ENCODE measurements at regions not wholly inside any gene's neighbourhood (a gene's known extent, or its start where the extent isn't known, plus 50 kb on each side); places are given as distances from the start of the nearest gene placed in this dataset.
A peak's percentile ranks its signal among the peaks of the same experiment; 100 is the strongest.
"Not testable (repeated sequence)": the region's sequence is repeated elsewhere in the genome, so short reads cannot be mapped to it uniquely, and the experiment has no call there.

DNA sequence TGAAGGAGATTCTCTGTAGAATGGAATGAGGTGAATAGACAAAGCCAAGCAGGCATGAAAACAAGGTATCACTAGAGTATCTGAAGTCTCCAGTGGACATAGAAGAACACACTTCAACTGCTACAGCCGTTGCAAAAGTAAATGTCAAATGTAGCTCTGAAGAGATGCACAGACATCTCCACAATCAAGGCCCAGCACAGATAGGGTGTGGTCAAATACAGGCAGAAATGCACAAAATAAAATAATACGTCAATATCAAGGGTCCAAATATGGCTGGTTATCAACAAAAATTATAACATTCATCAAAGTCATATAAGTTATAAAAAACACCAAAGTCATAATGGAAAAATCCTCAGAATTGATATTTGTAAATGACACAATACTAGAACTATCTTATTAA, 1107.3 kb downstream of the TMEM121 start:
- H3K9me3 Mint-ChIP-seq: no peaks in the 10 kb centered on the region
- no peaks in the 10 kb centered on the region for H3K4me1 Mint-ChIP-seq
- no peaks in the 10 kb centered on the region for H3K36me3 Mint-ChIP-seq
- peaks cover 3% of the 10 kb centered on the region for H3K27me3 Mint-ChIP-seq
- H3K4me3 Mint-ChIP-seq: no peak overlapping the region
- H3K27ac Mint-ChIP-seq: peak overlapping the region; percentile 23

DNA sequence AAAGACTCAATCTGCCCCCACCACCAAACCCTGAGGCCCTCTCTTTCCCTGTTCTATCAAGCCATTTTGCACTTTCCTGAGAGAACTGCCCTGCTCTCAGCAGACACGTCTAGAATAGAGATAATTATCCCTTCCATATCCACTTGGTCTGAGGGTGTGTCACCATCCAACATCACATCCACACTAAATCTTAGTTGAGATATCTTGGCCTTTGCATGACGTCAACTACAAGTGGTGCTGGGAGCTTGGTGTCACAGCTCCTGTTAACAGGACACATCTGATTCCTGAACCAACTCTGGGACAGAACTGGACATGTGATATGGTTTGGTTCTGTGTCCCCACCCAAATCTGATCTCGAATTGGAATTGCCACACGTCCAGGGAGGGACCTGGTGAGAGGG, 1109.2 kb downstream of the TMEM121 start:
- H3K27ac Mint-ChIP-seq: no peak overlapping the region
- no peaks in the 10 kb centered on the region for H3K4me1 Mint-ChIP-seq
- H3K9me3 Mint-ChIP-seq: no peaks in the 10 kb centered on the region
- no peak overlapping the region for H3K4me3 Mint-ChIP-seq
- H3K27me3 Mint-ChIP-seq: peaks cover 2% of the 10 kb centered on the region
- H3K36me3 Mint-ChIP-seq: no peaks in the 10 kb centered on the region

DNA sequence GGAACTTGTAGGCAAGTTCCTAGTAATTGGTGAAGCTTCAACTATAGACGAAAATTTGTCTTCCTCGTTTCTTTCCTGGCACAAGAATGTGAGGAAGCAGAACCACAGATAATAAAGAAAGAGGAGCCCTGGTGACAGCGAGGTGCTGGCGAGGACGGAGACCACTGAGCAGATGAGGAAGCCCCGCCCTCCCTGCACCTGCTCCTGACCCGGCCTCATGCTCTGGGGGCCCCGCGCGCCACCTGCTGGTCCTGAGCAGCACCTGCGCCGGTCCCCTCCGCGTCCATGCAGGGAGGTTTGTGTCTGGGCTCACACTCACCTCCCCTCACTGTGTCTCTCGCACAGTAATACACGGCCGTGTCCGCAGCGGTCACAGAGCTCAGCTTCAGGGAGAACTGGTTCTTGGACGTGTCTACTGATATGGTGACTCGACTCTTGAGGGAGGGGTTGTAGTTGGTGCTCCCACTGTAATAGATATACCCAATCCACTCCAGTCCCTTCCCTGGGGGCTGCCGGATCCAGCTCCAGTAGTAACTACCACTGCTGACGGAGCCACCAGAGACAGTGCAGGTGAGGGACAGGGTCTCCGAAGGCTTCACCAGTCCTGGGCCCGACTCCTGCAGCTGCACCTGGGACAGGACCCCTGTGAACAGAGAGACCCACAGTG, 1112.5 kb downstream of the TMEM121 start:
- not testable (repeated sequence) for H3K9me3 Mint-ChIP-seq, H3K4me1 Mint-ChIP-seq, H3K27me3 Mint-ChIP-seq, H3K36me3 Mint-ChIP-seq
- Mint-ChIP-seq H3K27ac (peak overlapping the region; percentile 55), H3K4me3 (peak overlapping the region; percentile 33)

DNA sequence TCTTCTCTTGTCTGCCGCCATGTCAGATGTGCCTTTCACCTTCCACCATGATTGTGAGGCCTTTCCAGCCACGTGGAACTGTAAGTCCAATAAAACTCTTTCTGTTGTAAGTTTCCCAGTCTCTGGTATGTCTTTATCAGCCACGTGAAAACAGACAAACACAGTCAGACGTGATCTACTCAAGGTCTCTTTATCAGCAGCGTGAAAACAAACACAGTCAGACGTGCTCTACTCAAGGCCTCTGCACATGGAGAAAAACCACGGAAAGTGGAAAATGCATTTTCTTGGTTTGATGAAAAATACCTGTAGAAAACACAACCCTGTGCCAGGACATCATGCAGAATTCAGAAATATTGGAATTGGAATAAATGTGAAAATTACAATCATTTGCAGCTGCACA, 1115.7 kb downstream of the TMEM121 start:
- Mint-ChIP-seq H3K4me1 (no peaks in the 10 kb centered on the region), H3K4me3 (no peak overlapping the region), H3K27me3 (no peaks in the 10 kb centered on the region), H3K27ac (no peak overlapping the region), H3K36me3 (no peaks in the 10 kb centered on the region), H3K9me3 (no peaks in the 10 kb centered on the region)

DNA sequence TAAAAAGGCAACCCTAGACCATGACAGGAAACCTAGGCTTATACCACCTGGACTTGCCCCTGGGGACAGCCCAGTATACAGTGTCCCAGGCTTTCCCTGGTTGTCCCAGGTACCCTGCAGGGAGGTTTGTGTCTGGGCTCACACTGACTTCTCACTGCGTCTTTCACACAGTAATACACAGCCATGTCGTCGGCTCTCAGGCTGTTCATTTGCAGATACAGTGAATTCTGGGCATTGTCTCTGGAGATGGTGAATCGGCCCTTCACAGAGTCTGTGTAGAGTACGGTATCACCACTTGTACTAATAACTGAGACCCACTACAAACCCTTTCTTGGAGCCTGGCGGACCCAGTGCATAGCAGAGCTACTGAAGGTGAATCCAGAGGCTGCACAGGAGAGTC, 1116.6 kb downstream of the TMEM121 start:
- not testable (repeated sequence) for H3K36me3 Mint-ChIP-seq, H3K27me3 Mint-ChIP-seq, H3K4me3 Mint-ChIP-seq, H3K27ac Mint-ChIP-seq, H3K4me1 Mint-ChIP-seq, H3K9me3 Mint-ChIP-seq

DNA sequence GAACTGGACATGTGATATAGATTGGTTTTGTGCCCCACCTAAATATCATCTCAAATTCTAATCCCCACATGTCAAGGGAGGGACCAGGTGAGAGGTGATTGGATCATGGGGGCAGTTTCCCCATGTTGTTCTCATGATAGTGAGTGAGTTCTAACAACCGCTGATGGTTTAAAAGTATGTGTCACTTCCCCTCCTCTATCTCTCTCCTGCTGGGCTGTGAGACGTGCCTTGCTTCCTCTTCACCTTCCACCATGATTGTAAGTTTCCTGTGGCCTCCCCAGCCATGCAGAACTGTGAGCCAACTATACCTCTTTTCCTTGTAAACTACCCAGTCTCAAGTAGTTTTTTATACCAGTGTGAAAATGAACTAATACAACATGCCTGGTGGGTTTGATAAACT, 1122.5 kb downstream of the TMEM121 start:
- not testable (repeated sequence) for H3K27ac Mint-ChIP-seq, H3K9me3 Mint-ChIP-seq, H3K4me1 Mint-ChIP-seq, H3K4me3 Mint-ChIP-seq, H3K27me3 Mint-ChIP-seq, H3K36me3 Mint-ChIP-seq

DNA sequence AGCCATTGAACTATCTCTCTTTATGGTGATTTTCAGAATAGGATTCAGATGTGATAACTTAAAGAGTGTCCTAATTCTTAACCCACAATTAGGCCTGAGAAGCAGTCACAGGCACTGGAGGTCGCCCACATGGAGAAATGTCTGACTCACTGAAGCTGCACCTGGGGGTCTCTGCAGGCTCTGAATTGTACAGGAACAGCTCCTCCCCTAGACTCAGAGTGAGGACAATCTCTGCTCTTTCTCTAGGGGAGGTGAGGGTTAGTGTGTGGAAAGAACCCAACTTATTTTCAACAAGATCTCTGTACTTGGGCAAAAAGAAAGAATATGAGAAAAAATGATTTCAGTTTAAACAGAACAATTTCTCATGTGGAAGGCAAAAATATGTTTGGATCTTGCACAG, 1124.6 kb downstream of the TMEM121 start:
- H3K36me3 Mint-ChIP-seq: no peaks in the 10 kb centered on the region
- peaks cover 4% of the 10 kb centered on the region for H3K27me3 Mint-ChIP-seq
- H3K9me3 Mint-ChIP-seq: peaks cover 5% of the 10 kb centered on the region
- peaks cover 6% of the 10 kb centered on the region for H3K4me1 Mint-ChIP-seq
- H3K4me3 Mint-ChIP-seq: no peak overlapping the region
- H3K27ac Mint-ChIP-seq: no peak overlapping the region

DNA sequence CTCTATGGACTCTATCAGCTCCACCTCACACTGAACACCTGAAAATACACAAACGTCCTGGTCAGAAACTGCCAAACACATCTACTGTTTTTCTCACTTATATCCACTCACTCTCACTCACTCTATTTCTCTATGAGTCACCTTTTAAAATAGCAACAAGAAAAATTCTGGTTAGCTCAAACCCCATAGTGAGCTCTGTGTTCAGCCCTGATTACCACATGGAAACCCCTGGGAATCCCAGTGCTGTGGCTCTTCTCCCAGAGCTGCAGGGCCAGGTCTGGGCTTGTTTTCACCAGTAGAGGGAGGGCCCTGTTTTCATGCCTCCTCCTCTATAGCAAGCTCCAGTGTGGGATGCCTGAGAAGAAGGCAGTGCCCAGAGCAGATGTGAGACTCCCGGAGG, 1126.1 kb downstream of the TMEM121 start:
- H3K4me3 Mint-ChIP-seq: no peak overlapping the region
- H3K36me3 Mint-ChIP-seq: no peaks in the 10 kb centered on the region
- no peak overlapping the region for H3K27ac Mint-ChIP-seq
- peaks cover 5% of the 10 kb centered on the region for H3K9me3 Mint-ChIP-seq
- H3K4me1 Mint-ChIP-seq: peaks cover 15% of the 10 kb centered on the region
- H3K27me3 Mint-ChIP-seq: peaks cover 4% of the 10 kb centered on the region

DNA sequence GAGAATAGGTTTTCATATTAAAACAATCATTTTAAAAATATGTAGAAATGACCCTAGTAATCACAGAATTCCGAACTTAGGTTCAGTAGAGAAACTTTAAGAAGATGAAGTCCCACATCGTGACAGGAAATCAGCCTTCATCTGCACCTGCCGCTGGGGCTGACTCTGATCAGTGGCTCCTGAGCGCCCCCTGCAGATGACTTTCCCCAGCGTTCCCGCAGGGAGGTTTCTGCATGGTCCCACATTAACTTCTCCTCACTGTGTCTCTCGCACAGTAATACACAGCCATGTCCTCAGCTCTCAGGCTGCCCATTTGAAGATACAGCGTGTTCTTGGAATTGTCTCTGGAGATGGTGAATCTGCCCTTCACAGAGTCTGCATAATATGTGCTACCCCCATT, 1131.1 kb downstream of the TMEM121 start:
- Mint-ChIP-seq H3K27me3 (peaks cover 1% of the 10 kb centered on the region), H3K4me1 (peaks cover 39% of the 10 kb centered on the region), H3K36me3 (no peaks in the 10 kb centered on the region), H3K9me3 (no peaks in the 10 kb centered on the region), H3K4me3 (no peak overlapping the region), H3K27ac (no peak overlapping the region)

DNA sequence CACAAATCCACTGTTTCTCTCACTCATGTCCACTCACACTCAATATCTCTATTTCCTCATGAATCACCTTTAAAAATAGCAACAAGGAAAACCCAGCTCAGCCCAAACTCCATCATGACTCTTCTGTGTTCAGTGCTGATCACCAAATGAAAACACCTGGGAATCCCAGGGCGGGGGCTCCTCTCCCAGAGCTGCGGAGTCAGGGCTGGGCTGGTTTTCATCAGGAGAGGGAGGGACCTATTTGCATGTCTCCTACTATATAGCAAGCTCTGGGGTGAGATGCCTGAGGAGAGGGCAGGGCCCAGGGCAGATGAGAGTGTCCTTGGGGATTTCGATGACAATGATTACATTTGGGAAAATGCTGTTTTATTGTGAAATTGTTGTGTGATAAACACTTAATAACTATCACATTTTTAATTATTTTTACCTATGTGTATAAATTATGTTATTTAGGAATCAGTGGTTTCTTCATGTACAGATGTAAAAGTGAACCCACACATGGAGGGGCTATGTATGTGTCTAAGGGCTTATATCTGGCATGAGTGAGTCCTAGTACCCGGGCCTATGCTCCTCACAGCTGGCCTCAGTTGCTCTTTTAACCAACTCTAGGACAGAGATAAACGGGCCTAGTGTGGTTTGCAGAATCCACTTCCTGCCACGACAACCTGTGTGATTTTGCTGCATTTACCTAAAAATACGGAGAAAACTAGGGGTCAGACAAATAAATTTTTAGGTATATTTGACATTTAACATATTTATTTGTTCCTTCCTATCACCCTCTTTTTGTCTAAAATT, 1131.9 kb downstream of the TMEM121 start:
- not testable (repeated sequence) for H3K27me3 Mint-ChIP-seq, H3K4me3 Mint-ChIP-seq, H3K27ac Mint-ChIP-seq, H3K36me3 Mint-ChIP-seq, H3K9me3 Mint-ChIP-seq
- peaks cover 47% of the 10 kb centered on the region for H3K4me1 Mint-ChIP-seq

DNA sequence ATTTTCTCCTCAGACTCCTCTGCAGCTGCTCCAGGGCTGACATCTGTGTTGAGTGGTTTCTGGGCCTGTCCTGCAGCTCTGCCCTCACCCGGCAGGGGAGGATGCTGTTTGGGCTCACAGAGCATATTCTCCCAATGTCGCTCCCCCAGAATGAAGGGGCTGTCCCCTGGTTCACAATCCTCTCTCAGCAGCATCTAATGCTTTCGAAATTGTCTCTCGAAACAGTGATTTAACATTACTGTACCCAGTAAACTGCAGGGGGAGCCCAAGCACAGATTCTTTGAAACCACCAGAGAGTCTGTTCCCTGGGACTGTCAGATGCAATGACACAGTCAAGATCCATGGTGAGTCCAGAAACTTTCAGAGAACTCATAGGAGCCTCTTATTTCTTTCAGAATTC, 1135.2 kb downstream of the TMEM121 start:
- H3K4me1 Mint-ChIP-seq: peaks cover 53% of the 10 kb centered on the region
- H3K4me3 Mint-ChIP-seq, H3K36me3 Mint-ChIP-seq: not testable (repeated sequence)

DNA sequence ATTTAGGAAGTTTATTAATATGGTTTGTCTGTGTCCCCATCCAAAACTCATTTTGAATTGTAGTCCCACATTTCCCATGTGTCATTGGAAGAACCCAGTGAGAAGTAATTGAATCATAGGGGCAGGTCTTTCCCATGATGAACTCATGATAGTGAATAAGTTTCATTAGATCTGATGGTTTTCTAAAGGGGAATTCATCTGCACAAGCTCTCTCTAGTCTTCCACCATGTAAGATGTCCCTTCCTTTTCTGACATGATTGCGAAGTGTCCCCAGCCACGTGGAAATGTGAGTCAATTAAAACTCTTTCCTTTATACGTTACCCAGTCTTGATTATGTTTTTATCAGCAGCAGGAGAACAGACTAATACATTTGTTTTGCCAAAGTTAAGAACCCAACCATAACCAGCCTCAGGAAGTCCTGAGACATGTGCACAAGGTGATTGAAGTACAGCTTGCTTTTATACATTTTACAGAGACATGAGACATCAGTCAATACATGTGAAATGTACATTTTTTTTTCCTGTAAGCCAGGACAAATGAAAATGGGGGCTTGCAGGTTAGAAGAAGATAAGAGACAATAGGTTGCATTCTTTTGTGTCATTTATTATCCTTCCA, 1136.7 kb downstream of the TMEM121 start:
- Mint-ChIP-seq H3K27me3 (peaks cover 2% of the 10 kb centered on the region), H3K4me1 (peaks cover 41% of the 10 kb centered on the region), H3K9me3 (no peaks in the 10 kb centered on the region), H3K27ac (peak overlapping the region; percentile 70), H3K4me3 (peak overlapping the region; percentile 17), H3K36me3 (no peaks in the 10 kb centered on the region)

More for the DNA sequence above, 1135.2 kb downstream of the TMEM121 start:
- not testable (repeated sequence) for H3K27me3 Mint-ChIP-seq, H3K9me3 Mint-ChIP-seq
- peak overlapping the region; percentile 49 for H3K27ac Mint-ChIP-seq

DNA sequence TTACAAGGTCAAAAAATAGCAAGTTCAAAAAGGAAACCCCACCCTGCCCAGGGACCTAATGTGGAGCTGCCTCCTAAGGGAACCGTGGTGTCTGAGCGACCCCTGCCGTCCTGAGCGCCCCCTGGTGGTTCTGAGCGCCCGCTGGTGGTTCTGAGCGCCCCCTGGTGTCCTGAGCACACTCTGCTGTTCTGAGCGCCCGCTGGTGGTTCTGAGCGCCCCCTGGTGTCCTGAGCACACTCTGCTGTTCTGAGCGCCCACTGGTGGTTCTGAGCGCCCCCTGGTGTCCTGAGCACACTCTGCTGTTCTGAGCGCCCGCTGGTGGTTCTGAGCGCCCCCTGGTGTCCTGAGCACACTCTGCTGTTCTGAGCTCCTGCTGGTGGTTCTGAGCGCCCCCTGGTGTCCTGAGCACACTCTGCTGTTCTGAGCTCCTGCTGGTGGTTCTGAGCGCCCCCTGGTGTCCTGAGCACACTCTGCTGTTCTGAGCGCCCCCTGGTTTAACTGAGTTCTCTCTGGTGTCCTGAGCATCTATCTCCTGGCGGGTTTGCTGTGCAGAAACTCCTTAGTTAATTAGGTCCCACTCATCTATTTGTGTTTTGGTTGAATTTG, 1137.5 kb downstream of the TMEM121 start:
- H3K9me3 Mint-ChIP-seq, H3K27me3 Mint-ChIP-seq, H3K36me3 Mint-ChIP-seq, H3K4me3 Mint-ChIP-seq: not testable (repeated sequence)
- H3K27ac Mint-ChIP-seq: peak overlapping the region; percentile 30
- H3K4me1 Mint-ChIP-seq: peaks cover 34% of the 10 kb centered on the region

DNA sequence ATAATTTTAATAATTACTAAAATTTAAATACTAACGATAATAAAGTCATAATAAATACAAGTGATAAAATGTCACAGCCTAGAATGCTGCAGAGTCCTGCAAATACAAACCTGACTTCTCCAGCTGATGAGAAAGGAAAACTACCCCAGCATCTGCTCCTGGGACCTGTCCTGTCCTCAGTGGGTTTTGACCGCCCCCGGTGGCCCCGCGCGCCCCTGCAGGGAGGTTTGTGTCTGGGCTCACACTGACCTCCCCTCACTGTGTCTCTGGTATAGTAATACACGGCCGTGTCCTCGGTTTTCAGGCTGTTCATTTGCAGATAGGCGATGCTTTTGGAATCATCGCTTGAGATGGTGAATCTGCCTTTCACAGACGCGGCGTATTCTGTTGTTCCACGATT, 1139.4 kb downstream of the TMEM121 start:
- no peaks in the 10 kb centered on the region for H3K36me3 Mint-ChIP-seq
- peaks cover 4% of the 10 kb centered on the region for H3K27me3 Mint-ChIP-seq
- no peaks in the 10 kb centered on the region for H3K9me3 Mint-ChIP-seq
- no peak overlapping the region for H3K4me3 Mint-ChIP-seq
- H3K27ac Mint-ChIP-seq: peak overlapping the region; percentile 30
- peaks cover 34% of the 10 kb centered on the region for H3K4me1 Mint-ChIP-seq

DNA sequence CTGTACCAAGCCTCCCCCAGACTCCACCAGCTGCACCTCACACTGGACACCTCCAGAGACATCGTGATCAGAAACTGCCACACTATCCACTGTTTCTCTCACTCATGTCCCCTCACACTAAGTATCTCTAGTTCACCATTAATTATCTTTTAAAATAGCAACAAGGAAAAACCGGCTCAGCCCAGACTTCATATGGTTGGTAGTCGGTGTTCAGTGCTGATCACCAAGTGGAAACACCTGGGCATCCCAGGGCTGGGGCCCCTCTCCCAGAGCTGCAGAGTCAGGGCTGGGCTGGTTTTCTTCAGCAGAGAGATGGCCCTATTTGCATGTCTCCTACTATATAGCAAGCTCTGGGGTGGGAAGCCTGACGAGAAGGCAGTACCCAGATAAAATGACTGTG, 1140.0 kb downstream of the TMEM121 start:
- H3K4me1 Mint-ChIP-seq: peaks cover 34% of the 10 kb centered on the region
- H3K4me3 Mint-ChIP-seq: no peak overlapping the region
- H3K9me3 Mint-ChIP-seq: no peaks in the 10 kb centered on the region
- no peak overlapping the region for H3K27ac Mint-ChIP-seq
- H3K36me3 Mint-ChIP-seq: no peaks in the 10 kb centered on the region
- H3K27me3 Mint-ChIP-seq: peaks cover 6% of the 10 kb centered on the region

DNA sequence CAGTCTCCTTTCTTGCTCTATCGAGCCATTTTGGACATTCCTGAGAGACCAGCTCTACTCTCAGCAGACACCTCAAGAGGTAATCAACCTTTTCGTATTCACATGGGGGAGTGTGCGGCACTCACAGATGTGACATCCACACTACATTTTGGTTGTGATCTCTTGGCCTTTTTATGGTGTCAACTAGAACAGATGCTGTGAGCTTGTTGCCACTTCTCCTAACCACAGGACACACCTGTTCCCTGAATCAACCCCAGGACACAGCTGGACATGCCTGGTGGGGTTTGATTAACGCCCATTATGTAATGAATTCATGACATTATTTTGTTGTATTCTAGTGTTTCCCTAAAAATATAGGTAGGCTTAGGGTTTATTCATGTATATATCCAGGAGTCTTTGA, 1143.6 kb downstream of the TMEM121 start:
- H3K27me3 Mint-ChIP-seq: peaks cover 7% of the 10 kb centered on the region
- H3K4me1 Mint-ChIP-seq: peaks cover 5% of the 10 kb centered on the region
- H3K9me3 Mint-ChIP-seq: no peaks in the 10 kb centered on the region
- H3K27ac Mint-ChIP-seq: no peak overlapping the region
- H3K4me3 Mint-ChIP-seq: no peak overlapping the region
- H3K36me3 Mint-ChIP-seq: no peaks in the 10 kb centered on the region

Measured in activated naive CD4-positive, alpha-beta T cell treated with anti-CD3 and anti-CD28 coated beads, Interleukin-2, amount 50 U/mL, for 24 hours (primary cell).